ENCODE measurements at regions not wholly inside any gene's neighbourhood (a gene's known extent, or its start where the extent isn't known, plus 50 kb on each side); places are given as distances from the start of the nearest gene placed in this dataset.
A peak's percentile ranks its signal among the peaks of the same experiment; 100 is the strongest.

DNA sequence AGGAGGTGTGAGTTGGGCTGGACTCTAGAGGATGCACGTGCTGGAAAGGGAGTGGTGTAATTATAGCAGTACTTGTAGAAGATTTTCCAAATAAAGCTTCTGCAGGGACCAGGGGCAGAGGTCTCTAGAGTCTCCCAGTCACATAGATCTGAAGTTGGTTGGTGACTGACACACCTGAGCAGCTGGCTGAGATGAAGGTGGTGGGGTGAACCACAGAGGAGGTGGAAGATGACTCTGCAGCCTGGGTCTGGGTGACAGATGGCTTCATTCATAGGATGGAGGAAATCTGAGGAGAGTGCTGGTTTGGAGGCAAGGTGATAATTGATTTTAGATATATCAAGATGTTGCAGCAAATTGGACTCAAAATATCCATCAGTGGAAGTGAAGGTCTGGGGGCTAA, 178.9 kb upstream of the IVNS1ABP start:
- no peak overlapping the region for H3K56ac ChIP-seq (ENCODE audit: extremely low read depth, insufficient read depth, low read length)
- H3K9ac ChIP-seq (ENCODE audit: low read depth, low read length) = no peak overlapping the region
- no peak overlapping the region for H3K4ac ChIP-seq (ENCODE audit: low read depth, low read length)
- H2BK5ac ChIP-seq (ENCODE audit: low read depth, low read length, poor library complexity, severe bottlenecking) = no peak overlapping the region
- no peak overlapping the region for H3K23ac ChIP-seq (ENCODE audit: low read depth, low read length)
- H2BK15ac ChIP-seq (ENCODE audit: low read depth, low read length) = no peak overlapping the region
- ChIA-PET POLR2A (ENCODE audit: unreplicated experiment) (no interaction called here), CTCF (no interaction called here)
- H4K8ac ChIP-seq (ENCODE audit: low read depth in 2 of 2, low read length in 2 of 2) = no peak overlapping the region
- TF ChIP-seq FOS (IDR thresholded peaks at IDR 0.05; ENCODE audit: low read depth, low read length) (no peak), RCOR1 (IDR thresholded peaks at IDR 0.05; ENCODE audit: insufficient replicate concordance, low read length) (no peak), MAZ (IDR thresholded peaks at IDR 0.05; ENCODE audit: borderline replicate concordance, low read depth, low read length) (no peak), RAD21 (IDR thresholded peaks at IDR 0.05; ENCODE audit: low read length) (no peak), POLR2A (IDR thresholded peaks at IDR 0.05; ENCODE audit: low read depth, low read length) (no peak), MAFK (IDR thresholded peaks at IDR 0.05; ENCODE audit: low read depth, low read length) (no peak), CHD1 (IDR thresholded peaks at IDR 0.05; ENCODE audit: low read depth, low read length) (no peak), CEBPB (IDR thresholded peaks at IDR 0.05; ENCODE audit: low read depth, low read length) (no peak), NFE2L2 (IDR thresholded peaks at IDR 0.05; ENCODE audit: low read depth, low read length) (no peak), CTCF (conservative IDR thresholded peaks at IDR 0.05; ENCODE audit: low read depth, low read length) (no peak), MXI1 (IDR thresholded peaks at IDR 0.05; ENCODE audit: borderline replicate concordance, low read depth, low read length) (no peak), BHLHE40 (IDR thresholded peaks at IDR 0.05; ENCODE audit: low read depth, low read length) (no peak)
- TF ChIP-seq, protein P1, sequence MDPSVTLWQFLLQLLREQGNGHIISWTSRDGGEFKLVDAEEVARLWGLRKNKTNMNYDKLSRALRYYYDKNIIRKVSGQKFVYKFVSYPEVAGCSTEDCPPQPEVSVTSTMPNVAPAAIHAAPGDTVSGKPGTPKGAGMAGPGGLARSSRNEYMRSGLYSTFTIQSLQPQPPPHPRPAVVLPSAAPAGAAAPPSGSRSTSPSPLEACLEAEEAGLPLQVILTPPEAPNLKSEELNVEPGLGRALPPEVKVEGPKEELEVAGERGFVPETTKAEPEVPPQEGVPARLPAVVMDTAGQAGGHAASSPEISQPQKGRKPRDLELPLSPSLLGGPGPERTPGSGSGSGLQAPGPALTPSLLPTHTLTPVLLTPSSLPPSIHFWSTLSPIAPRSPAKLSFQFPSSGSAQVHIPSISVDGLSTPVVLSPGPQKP (IDR thresholded peaks at IDR 0.05; ENCODE audit: borderline replicate concordance, low read depth, low read length) = no peak
- TF ChIP-seq, protein P2, sequence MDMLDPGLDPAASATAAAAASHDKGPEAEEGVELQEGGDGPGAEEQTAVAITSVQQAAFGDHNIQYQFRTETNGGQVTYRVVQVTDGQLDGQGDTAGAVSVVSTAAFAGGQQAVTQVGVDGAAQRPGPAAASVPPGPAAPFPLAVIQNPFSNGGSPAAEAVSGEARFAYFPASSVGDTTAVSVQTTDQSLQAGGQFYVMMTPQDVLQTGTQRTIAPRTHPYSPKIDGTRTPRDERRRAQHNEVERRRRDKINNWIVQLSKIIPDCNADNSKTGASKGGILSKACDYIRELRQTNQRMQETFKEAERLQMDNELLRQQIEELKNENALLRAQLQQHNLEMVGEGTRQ (IDR thresholded peaks at IDR 0.05; ENCODE audit: low read depth, low read length) = no peak
- BruUV-seq (replicated peaks) = no TSS peak
- peak overlapping the region; percentile 17 for H2AFZ ChIP-seq (replicated peaks; ENCODE audit: low read length, poor library complexity)
- H3K4me1 ChIP-seq (ENCODE audit: control insufficient read depth, insufficient read depth, low read length) = no peaks in the 10 kb centered on the region
- no peak overlapping the region for H3K4me2 ChIP-seq (ENCODE audit: low read depth, low read length)
- intact Hi-C loops (cut with micrococcal nuclease) = no loop called here
- H4K5ac ChIP-seq (ENCODE audit: low read depth, low read length) = no peak overlapping the region
- no peaks in the 10 kb centered on the region for H3K9me1 ChIP-seq (ENCODE audit: insufficient read depth, low read length)
- no peaks in the 10 kb centered on the region for H3K9me3 ChIP-seq (ENCODE audit: control insufficient read depth, insufficient read depth, low read length)
- dilution Hi-C loops (cut with HindIII; ENCODE audit: low sequenced_read_pairs, unreplicated experiment) = no loop called here
- no peaks in the 10 kb centered on the region for H3K27me3 ChIP-seq (ENCODE audit: control insufficient read depth, insufficient read depth, low read length)
- H2AK9ac ChIP-seq (replicated peaks; ENCODE audit: low read depth, low read length, poor library complexity) = no peak overlapping the region
- WGBS, 2 experiments (ENCODE audit: extremely low coverage in 2 of 2, insufficient read length in 1 of 2) = no CpG with 5 or more reads among the region's 1 CpG
- no peak overlapping the region for H3K14ac ChIP-seq (replicated peaks; ENCODE audit: low read depth, low read length)
- H2AK5ac ChIP-seq (ENCODE audit: low read depth, low read length) = no peak overlapping the region
- no peaks in the 10 kb centered on the region for H3K36me3 ChIP-seq (ENCODE audit: control insufficient read depth, insufficient read depth, low read length)
- no peak overlapping the region for H3K4me3 ChIP-seq (ENCODE audit: insufficient read depth, low read depth, low read length)
- no peak overlapping the region for H3K18ac ChIP-seq (ENCODE audit: low read depth, low read length)
- H4K20me1 ChIP-seq (ENCODE audit: insufficient read depth, low read length) = no peaks in the 10 kb centered on the region
- in situ Hi-C loops (cut with MboI; ENCODE audit: low sequenced_read_pairs) = no loop called here
- ATAC-seq (ENCODE audit: low read depth) (no peak), DNase-seq (no peak)
- no peak overlapping the region for H4K91ac ChIP-seq (ENCODE audit: insufficient read depth, low read depth, low read length)
- H3K27ac ChIP-seq (ENCODE audit: insufficient read depth, low read length) = no peak overlapping the region
- no peak overlapping the region; the same call in 1 of the 2 replicates for H2BK20ac ChIP-seq (ENCODE audit: low read depth, low read length)
- no peak overlapping the region for H2BK120ac ChIP-seq (ENCODE audit: low read depth, low read length)
- H3K79me1 ChIP-seq (ENCODE audit: low read depth in 1 of 2, low read length in 2 of 2) = no peaks in the 10 kb centered on the region

Measured in IMR-90 (cell line).